Breast epithelium (tissue), 3 donors: ENCODE measurements at regions not wholly inside any gene's neighbourhood (a gene's known extent, or its start where the extent isn't known, plus 50 kb on each side); places are given as distances from the start of the nearest gene placed in this dataset.

Experiments
- POLR2A ChIP-seq: fragments of 450-650 bp; IDR thresholded peaks from one replicate; pipeline ENCODE4 v1.6.1; 2016; ENCODE audit warnings: antibody characterized with exemption, mild to moderate bottlenecking, moderate library complexity
- POLR2AphosphoS5 ChIP-seq, 3 donors: sonication (generic); formaldehyde crosslinking; IDR thresholded peaks; one replicate each; pipeline ENCODE4 v1.6.1; 2017; ENCODE audit warnings: antibody characterized with exemption in 3 of 3
- TF ChIP-seq, protein P1 (sequence below), 3 donors: fragments of 450-650 bp; IDR thresholded peaks; one replicate each; pipeline ENCODE4 v1.5.1; 2016 to 2017; ENCODE audit warnings: antibody characterized with exemption in 3 of 3, mild to moderate bottlenecking in 3 of 3, moderate library complexity in 3 of 3

DNA sequence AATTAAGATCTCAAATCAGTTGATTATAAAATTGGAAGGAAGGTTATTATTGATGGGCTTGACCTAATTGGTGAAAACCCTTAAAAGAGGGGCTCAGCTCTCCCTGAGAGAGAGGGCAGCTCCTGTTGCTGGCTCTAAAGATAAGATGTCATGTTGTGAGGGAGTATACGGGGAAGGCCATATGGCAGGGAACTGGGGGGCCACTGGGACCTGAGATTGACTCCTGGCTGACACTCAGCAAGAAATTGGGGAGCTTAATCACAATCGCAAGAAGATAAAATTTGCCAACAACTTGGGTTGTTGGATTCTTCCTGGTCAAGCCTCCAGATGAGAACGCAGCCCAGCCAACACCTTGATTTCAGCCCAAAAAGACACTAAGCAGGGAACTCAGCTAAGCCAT is 69.7 kb upstream of the KCNJ6 start:
- TF ChIP-seq, protein P1, sequence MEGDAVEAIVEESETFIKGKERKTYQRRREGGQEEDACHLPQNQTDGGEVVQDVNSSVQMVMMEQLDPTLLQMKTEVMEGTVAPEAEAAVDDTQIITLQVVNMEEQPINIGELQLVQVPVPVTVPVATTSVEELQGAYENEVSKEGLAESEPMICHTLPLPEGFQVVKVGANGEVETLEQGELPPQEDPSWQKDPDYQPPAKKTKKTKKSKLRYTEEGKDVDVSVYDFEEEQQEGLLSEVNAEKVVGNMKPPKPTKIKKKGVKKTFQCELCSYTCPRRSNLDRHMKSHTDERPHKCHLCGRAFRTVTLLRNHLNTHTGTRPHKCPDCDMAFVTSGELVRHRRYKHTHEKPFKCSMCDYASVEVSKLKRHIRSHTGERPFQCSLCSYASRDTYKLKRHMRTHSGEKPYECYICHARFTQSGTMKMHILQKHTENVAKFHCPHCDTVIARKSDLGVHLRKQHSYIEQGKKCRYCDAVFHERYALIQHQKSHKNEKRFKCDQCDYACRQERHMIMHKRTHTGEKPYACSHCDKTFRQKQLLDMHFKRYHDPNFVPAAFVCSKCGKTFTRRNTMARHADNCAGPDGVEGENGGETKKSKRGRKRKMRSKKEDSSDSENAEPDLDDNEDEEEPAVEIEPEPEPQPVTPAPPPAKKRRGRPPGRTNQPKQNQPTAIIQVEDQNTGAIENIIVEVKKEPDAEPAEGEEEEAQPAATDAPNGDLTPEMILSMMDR (IDR thresholded peaks at IDR 0.05), result no peak
- TF ChIP-seq POLR2AphosphoS5 (IDR thresholded peaks at IDR 0.05) (no peak), POLR2A (no peak)
